Cardiac muscle cell (in vitro differentiated cells and primary cell): ENCODE measurements at regions not wholly inside any gene's neighbourhood (a gene's known extent, or its start where the extent isn't known, plus 50 kb on each side); places are given as distances from the start of the nearest gene placed in this dataset.

Experiments used
- DNase-seq, 2 donors: peaks; one replicate each; pipeline versions ENCODE4 v3.0.0 to v3.0.0-alpha.2; 2010 to 2017; ENCODE audit warnings: low read depth in 1 of 2, low spot score in 1 of 2
- H3K27ac ChIP-seq: fragments of 200-600 bp; sonication (generic); 2 replicates; pipeline ENCODE4 v1.5.1; 2016
- H3K27me3 ChIP-seq: fragments of 200-600 bp; sonication (generic); 2 replicates; pipeline ENCODE4 v1.6.0; 2016; ENCODE audit warnings: control low read depth
- H3K36me3 ChIP-seq: fragments of 200-600 bp; sonication (generic); 2 replicates; pipeline ENCODE4 v1.5.1; 2016; ENCODE audit warnings: control low read depth
- H3K4me1 ChIP-seq: fragments of 200-600 bp; sonication (generic); 2 replicates; pipeline ENCODE4 v1.8.1; 2017; ENCODE audit warnings: low read depth, mild to moderate bottlenecking, mixed run types
- H3K4me3 ChIP-seq: fragments of 200-600 bp; sonication (generic); 2 replicates; pipeline ENCODE4 v1.5.1; 2016; ENCODE audit warnings: mild to moderate bottlenecking
- H3K9me3 ChIP-seq: fragments of 200-600 bp; sonication (generic); 2 replicates; pipeline ENCODE4 v1.5.1; 2017; ENCODE audit warnings: low read depth, mild to moderate bottlenecking, control low read depth
- CTCF ChIP-seq: IDR thresholded peaks from 2 replicates; pipeline ENCODE4 v1.5.1; 2012; ENCODE audit warnings: low read depth, mild to moderate bottlenecking, low read length

- no peaks in the 10 kb centered on the region for H3K9me3 ChIP-seq
- H3K4me3 ChIP-seq = no peak overlapping the region
- no peak overlapping the region for H3K27ac ChIP-seq
- no peaks in the 10 kb centered on the region for H3K36me3 ChIP-seq
- H3K27me3 ChIP-seq = no peaks in the 10 kb centered on the region
- no peak for DNase-seq
- no peak for TF ChIP-seq CTCF
- H3K4me1 ChIP-seq = no peaks in the 10 kb centered on the region
Observed at GRCh38 chr2:129912066-129912820, 67.2 kb upstream of the RAB6C start.

- DNase-seq = no peak
- Histone ChIP-seq H3K9me3 (no peaks in the 10 kb centered on the region), H3K27ac (no peak overlapping the region), H3K4me1 (no peaks in the 10 kb centered on the region), H3K4me3 (no peak overlapping the region), H3K36me3 (no peaks in the 10 kb centered on the region), H3K27me3 (no peaks in the 10 kb centered on the region)
- no peak for TF ChIP-seq CTCF
Observed at GRCh38 chr2:129912871-129913694, 66.4 kb upstream of the RAB6C start.

DNA sequence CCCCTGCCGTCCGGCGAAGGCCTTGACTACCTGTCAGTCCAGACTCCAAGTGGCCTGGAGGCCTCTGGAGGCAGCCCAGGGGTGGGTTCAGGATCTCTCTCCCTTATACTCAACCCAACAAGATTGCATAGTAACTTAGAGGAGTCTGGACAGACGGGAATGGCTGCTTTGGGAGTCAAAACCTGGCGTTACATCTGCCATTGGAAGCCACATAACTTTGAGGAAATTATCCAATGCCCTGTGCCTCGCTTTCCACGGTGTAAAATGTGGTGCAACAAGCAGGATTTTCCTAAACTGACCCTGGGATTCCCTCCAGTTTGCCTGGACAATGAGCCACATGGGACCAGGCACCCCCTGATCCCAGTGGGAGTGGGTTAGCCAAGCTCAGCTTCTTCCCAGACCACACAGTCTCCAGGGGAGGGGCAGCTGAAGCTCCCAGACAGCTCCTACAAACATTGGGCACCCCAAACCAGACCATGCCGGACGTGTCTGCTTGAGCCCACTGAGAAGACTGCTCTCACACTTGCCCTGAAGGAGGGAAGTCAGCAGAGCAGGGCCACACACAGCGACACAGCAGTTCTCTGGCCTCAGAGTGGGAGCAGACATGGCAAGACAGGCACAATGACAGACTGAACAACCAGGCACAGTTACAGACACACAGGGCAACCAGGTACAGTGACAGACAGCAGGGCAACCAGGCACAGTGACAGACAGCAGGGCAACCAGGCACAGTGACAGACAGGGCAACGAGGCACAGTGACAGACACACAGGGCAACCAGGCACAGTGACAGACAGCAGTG, 65.6 kb upstream of the RAB6C start:
- H3K36me3 ChIP-seq = no peaks in the 10 kb centered on the region
- TF ChIP-seq CTCF = no peak
- no peaks in the 10 kb centered on the region for H3K9me3 ChIP-seq
- no peaks in the 10 kb centered on the region for H3K4me1 ChIP-seq
- no peak for DNase-seq
- no peak overlapping the region for H3K4me3 ChIP-seq
- H3K27ac ChIP-seq = no peak overlapping the region
- H3K27me3 ChIP-seq = no peaks in the 10 kb centered on the region

GRCh38 chr2:129914538-129915302, 64.7 kb upstream of the RAB6C start:
- H3K36me3 ChIP-seq = no peaks in the 10 kb centered on the region
- H3K27me3 ChIP-seq = no peaks in the 10 kb centered on the region
- no peaks in the 10 kb centered on the region for H3K4me1 ChIP-seq
- no peaks in the 10 kb centered on the region for H3K9me3 ChIP-seq
- no peak overlapping the region for H3K27ac ChIP-seq
- no peak for TF ChIP-seq CTCF
- no peak overlapping the region for H3K4me3 ChIP-seq
- DNase-seq = no peak

- Histone ChIP-seq H3K36me3 (no peaks in the 10 kb centered on the region), H3K4me1 (no peaks in the 10 kb centered on the region), H3K4me3 (no peak overlapping the region), H3K27me3 (peaks cover 5% of the 10 kb centered on the region), H3K27ac (no peak overlapping the region), H3K9me3 (no peaks in the 10 kb centered on the region)
- TF ChIP-seq CTCF = no peak
- no peak for DNase-seq
Observed at GRCh38 chr2:129915303-129915840, 64.1 kb upstream of the RAB6C start.
